Erythroblast (primary cell): ENCODE measurements at regions not wholly inside any gene's neighbourhood (a gene's known extent, or its start where the extent isn't known, plus 50 kb on each side); places are given as distances from the start of the nearest gene placed in this dataset.

Source experiments
- GATA1 ChIP-seq: IDR thresholded peaks from 2 replicates; pipeline ENCODE4 v1.6.1; 2011; ENCODE audit warnings: low read depth, mild to moderate bottlenecking, control low read depth, low read length, moderate library complexity
- POLR2A ChIP-seq: IDR thresholded peaks from 2 replicates; pipeline ENCODE4 v1.6.1; 2011; ENCODE audit warnings: mild to moderate bottlenecking, low read length

DNA sequence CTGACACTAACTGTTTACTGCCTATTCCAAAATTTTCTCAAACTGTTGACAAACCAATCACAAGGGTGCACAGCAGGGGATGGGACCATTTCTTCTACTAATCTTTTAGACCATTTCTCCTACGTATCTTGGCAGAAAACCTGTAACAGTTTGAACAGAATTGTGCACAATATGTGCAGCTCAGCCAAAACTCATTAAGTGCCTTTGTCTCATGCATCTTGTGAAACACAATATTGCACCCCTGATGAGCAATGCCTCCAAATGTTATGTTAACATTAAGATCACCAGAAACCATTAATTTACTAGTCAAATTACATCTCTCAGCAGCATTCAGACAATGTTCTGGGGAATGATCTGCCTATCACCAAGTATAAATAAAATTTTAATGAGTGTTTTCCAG is 247.5 kb downstream of the NRIP1 start:
- no peak for TF ChIP-seq POLR2A
- TF ChIP-seq GATA1: no peak
